Ascending aorta (tissue), 2 donors: ENCODE measurements at regions not wholly inside any gene's neighbourhood (a gene's known extent, or its start where the extent isn't known, plus 50 kb on each side); places are given as distances from the start of the nearest gene placed in this dataset.
"Not testable (repeated sequence)": the region's sequence is repeated elsewhere in the genome, so short reads cannot be mapped to it uniquely, and the experiment has no call there.

Experiments used
- DNase-seq, 2 donors: peaks; one replicate each; pipeline ENCODE4 v3.0.0-alpha.2; 2019; ENCODE audit warnings: low spot score in 2 of 2
- H3K27ac ChIP-seq, 2 donors: fragments of 200-600 bp; sonication (generic); one replicate each; pipeline ENCODE4 v1.5.1; 2016 to 2017; ENCODE audit warnings: mild to moderate bottlenecking in 1 of 2
- H3K27me3 ChIP-seq: fragments of 200-600 bp; sonication (generic); one replicate; pipeline ENCODE4 v1.5.1; 2017
- H3K36me3 ChIP-seq, 2 donors: fragments of 200-600 bp; sonication (generic); one replicate each; pipeline ENCODE4 v1.5.1; 2016
- H3K4me1 ChIP-seq, 2 donors: fragments of 200-600 bp; sonication (generic); one replicate each; pipeline ENCODE4 v1.5.1; 2016 to 2017; ENCODE audit warnings: mild to moderate bottlenecking in 1 of 2
- H3K4me3 ChIP-seq, 2 donors: fragments of 200-600 bp; sonication (generic); one replicate each; pipeline ENCODE4 v1.5.1; 2016 to 2017; ENCODE audit warnings: mild to moderate bottlenecking in 1 of 2
- H3K9me3 ChIP-seq, 2 donors: fragments of 200-600 bp; sonication (generic); one replicate each; pipeline ENCODE4 v1.5.1; 2016
- intact Hi-C: fragments of 100-400 bp; cut with DNase I; formaldehyde crosslinking; loops from one replicate; pipeline ENCODE4 v1.15.1; 2023
- TF ChIP-seq, protein P1 (sequence below), 3 experiments: fragments of 200-600 bp in 2 of 3; fragments of 450-650 bp in 1 of 3; sonication (generic) in 2 of 3; IDR thresholded peaks; one replicate each; pipeline ENCODE4 v1.5.1; 2016 to 2019; ENCODE audit warnings: antibody characterized with exemption in 3 of 3, mild to moderate bottlenecking in 1 of 3, moderate library complexity in 1 of 3

DNA sequence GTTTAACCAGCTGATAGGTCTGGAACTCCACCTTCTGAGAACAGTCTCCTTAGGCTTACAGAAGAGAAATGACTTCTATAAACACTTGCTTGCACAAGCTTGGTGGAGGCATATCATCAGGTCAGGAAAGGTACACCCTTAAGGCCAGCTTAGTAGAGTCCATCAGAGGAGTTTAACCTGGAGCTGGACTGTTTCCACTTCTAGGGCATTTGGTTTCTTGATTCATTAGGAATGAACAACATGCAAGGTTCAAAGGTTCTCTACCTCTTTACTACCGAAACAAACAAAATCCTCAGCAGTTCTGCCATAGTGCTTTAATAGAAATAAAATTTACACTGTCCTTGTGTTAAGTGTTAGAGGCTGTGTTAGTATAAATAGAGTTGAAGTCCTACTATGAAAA, 171.4 kb upstream of the NPY2R start:
- TF ChIP-seq, protein P1, sequence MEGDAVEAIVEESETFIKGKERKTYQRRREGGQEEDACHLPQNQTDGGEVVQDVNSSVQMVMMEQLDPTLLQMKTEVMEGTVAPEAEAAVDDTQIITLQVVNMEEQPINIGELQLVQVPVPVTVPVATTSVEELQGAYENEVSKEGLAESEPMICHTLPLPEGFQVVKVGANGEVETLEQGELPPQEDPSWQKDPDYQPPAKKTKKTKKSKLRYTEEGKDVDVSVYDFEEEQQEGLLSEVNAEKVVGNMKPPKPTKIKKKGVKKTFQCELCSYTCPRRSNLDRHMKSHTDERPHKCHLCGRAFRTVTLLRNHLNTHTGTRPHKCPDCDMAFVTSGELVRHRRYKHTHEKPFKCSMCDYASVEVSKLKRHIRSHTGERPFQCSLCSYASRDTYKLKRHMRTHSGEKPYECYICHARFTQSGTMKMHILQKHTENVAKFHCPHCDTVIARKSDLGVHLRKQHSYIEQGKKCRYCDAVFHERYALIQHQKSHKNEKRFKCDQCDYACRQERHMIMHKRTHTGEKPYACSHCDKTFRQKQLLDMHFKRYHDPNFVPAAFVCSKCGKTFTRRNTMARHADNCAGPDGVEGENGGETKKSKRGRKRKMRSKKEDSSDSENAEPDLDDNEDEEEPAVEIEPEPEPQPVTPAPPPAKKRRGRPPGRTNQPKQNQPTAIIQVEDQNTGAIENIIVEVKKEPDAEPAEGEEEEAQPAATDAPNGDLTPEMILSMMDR (IDR thresholded peaks at IDR 0.05) = no peak
- Histone ChIP-seq H3K4me3 (no peak overlapping the region), H3K27ac (no peak overlapping the region), H3K27me3 (no peaks in the 10 kb centered on the region), H3K36me3 (no peaks in the 10 kb centered on the region), H3K4me1 (no peaks in the 10 kb centered on the region), H3K9me3 (no peaks in the 10 kb centered on the region)
- intact Hi-C loops = no loop called here
- DNase-seq = no peak

DNA sequence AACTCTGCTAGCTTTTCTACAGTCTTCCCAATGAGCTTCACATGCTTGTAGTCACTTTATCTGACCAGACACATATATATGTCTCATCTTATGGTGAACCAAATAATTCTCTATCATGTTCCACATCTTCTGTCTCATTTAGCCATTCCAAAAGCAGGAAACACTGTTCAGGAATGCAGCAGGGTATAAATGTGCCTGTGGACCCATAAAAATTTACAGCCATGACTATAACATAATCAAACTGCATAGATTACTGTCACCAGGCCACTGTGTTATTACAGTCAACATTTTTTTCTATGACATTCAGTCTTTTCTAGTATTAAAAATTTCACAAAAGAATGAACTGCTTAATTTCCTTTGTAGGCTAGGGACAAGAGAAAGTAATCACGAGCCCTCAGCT, 170.0 kb upstream of the NPY2R start:
- no peaks in the 10 kb centered on the region for H3K36me3 ChIP-seq
- H3K9me3 ChIP-seq = no peaks in the 10 kb centered on the region
- no peaks in the 10 kb centered on the region for H3K4me1 ChIP-seq
- no peaks in the 10 kb centered on the region for H3K27me3 ChIP-seq
- DNase-seq = no peak
- TF ChIP-seq, protein P1 (IDR thresholded peaks at IDR 0.05) = no peak
- intact Hi-C loops = no loop called here
- H3K27ac ChIP-seq = no peak overlapping the region
- no peak overlapping the region for H3K4me3 ChIP-seq

DNA sequence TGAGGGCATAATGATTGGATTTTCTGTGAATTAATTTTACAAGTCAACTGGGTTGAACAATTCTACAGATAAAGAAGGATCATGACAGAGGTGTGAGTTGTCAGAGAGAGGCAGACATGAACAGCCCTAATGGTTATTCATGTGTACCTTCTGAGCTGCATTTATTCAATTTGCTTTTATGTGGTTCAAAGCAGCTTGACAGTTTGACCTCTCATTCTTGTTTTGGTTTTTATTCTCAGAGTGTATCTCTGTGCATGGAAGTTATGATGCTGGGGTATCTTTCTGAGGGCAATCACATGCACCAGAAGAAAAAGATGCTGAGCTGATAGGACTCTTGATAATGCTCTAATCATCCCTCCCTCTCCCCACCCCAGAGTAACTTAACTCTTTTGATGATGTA, 169.3 kb upstream of the NPY2R start:
- DNase-seq = no peak
- no peaks in the 10 kb centered on the region for H3K4me1 ChIP-seq
- no peak overlapping the region for H3K27ac ChIP-seq
- no peaks in the 10 kb centered on the region for H3K27me3 ChIP-seq
- H3K36me3 ChIP-seq = no peaks in the 10 kb centered on the region
- intact Hi-C loops = no loop called here
- TF ChIP-seq, protein P1 (IDR thresholded peaks at IDR 0.05) = no peak
- H3K9me3 ChIP-seq = no peaks in the 10 kb centered on the region
- H3K4me3 ChIP-seq = no peak overlapping the region

DNA sequence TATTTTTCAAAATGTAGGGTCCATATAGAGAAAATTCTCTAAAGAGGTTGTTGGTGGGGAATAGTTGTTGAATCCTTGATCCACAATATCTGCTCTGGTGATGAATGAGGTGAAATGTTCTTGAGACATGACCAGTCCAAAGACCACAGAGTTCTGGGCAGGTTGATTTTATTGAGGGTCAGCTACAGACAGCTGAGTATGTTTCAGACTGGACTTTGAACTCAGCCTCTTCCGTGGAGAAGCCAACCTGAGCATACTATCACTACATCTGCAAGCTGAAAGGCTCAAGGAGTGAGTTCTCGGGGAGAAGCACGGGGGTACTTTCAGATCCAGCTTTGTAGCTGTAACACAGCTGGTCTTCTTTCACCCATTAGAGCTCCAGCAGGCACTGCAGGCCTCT, 168.4 kb upstream of the NPY2R start:
- Histone ChIP-seq H3K9me3 (no peaks in the 10 kb centered on the region), H3K4me1 (no peaks in the 10 kb centered on the region), H3K36me3 (no peaks in the 10 kb centered on the region), H3K27ac (no peak overlapping the region), H3K4me3 (no peak overlapping the region), H3K27me3 (no peaks in the 10 kb centered on the region)
- no peak for DNase-seq
- TF ChIP-seq, protein P1 (IDR thresholded peaks at IDR 0.05) = no peak
- intact Hi-C loops = no loop called here

DNA sequence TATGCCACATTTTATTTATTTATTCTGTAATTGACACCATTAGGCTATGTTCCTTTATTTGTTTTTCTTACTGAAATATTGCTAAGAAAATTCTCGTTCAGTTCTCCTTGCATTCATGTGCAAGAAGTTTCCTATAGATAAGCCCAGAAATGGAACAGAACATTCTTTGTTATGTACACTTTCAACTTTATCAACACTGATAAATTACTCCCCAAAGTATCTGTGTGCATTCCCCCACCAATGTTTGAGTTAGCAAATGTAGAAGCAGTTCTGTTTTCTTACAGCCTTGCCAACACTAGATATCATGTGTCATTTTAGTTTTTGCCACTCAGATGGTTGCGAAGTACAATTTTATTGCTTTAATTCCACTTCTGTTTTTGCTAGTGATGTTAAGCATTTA, 166.4 kb upstream of the NPY2R start:
- TF ChIP-seq, protein P1 (IDR thresholded peaks at IDR 0.05) = no peak
- intact Hi-C loops = no loop called here
- no peaks in the 10 kb centered on the region for H3K4me1 ChIP-seq

DNA sequence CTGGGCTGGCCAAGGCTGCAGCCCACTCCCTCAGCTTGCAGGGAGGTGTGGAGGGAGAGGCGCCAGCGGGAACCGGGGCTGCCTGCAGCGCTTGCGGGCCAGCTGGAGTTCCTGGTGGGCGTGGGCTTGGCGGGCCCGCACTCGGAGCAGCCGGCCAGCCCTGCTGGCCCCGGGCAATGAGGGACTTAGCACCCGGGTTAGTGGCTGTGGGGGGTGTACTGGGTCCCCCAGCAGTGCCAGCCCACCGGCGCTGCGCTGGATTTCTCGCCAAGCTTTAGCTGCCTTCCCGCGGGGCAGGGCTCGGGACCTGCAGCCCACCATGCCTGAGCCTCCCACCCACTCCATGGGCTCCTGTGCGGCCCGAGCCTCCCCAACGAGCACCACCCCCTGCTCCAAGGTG, 164.2 kb upstream of the NPY2R start:
- H3K4me1 ChIP-seq, H3K27me3 ChIP-seq, intact Hi-C loops, H3K9me3 ChIP-seq, DNase-seq, H3K4me3 ChIP-seq, H3K36me3 ChIP-seq, H3K27ac ChIP-seq: not testable (repeated sequence)

More for the DNA sequence above, 166.4 kb upstream of the NPY2R start:
- no peak overlapping the region for H3K27ac ChIP-seq
- H3K36me3 ChIP-seq = no peaks in the 10 kb centered on the region
- H3K4me3 ChIP-seq = no peak overlapping the region
- DNase-seq = no peak
- H3K9me3 ChIP-seq = no peaks in the 10 kb centered on the region
- H3K27me3 ChIP-seq = no peaks in the 10 kb centered on the region
